LNCAP (cell line): ENCODE measurements at regions not wholly inside any gene's neighbourhood (a gene's known extent, or its start where the extent isn't known, plus 50 kb on each side); places are given as distances from the start of the nearest gene placed in this dataset.

Experiments used
- TF ChIP-seq, protein P1 (sequence below): fragments of 450-650 bp; IDR thresholded peaks from 2 replicates; pipeline ENCODE4 v1.5.1; 2017; ENCODE audit warnings: mild to moderate bottlenecking

- TF ChIP-seq, protein P1, sequence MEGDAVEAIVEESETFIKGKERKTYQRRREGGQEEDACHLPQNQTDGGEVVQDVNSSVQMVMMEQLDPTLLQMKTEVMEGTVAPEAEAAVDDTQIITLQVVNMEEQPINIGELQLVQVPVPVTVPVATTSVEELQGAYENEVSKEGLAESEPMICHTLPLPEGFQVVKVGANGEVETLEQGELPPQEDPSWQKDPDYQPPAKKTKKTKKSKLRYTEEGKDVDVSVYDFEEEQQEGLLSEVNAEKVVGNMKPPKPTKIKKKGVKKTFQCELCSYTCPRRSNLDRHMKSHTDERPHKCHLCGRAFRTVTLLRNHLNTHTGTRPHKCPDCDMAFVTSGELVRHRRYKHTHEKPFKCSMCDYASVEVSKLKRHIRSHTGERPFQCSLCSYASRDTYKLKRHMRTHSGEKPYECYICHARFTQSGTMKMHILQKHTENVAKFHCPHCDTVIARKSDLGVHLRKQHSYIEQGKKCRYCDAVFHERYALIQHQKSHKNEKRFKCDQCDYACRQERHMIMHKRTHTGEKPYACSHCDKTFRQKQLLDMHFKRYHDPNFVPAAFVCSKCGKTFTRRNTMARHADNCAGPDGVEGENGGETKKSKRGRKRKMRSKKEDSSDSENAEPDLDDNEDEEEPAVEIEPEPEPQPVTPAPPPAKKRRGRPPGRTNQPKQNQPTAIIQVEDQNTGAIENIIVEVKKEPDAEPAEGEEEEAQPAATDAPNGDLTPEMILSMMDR = no peak
Observed at GRCh38 chr13:50668691-50669271, 174.7 kb downstream of the DLEU7 start.

DNA sequence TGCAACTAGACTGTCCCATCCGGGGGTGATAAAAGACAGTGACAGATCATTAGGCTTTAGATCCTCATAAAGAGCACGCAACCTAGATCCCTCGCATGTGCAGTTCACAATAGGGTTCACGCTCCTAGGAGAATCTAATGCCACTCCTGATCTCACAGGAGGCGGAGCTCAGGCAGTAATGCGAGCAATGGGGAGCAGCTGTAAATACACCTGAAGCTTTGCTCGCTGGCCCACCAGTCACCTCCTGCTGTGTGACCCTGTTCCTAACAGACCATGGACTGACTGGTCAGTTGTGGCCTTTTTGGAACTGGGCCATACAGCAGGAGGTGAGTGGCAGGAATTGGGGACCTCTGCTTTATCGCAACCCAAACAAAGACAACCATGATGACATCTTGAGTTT lies 173.2 kb downstream of the DLEU7 start:
- TF ChIP-seq, protein P1 = no peak

DNA sequence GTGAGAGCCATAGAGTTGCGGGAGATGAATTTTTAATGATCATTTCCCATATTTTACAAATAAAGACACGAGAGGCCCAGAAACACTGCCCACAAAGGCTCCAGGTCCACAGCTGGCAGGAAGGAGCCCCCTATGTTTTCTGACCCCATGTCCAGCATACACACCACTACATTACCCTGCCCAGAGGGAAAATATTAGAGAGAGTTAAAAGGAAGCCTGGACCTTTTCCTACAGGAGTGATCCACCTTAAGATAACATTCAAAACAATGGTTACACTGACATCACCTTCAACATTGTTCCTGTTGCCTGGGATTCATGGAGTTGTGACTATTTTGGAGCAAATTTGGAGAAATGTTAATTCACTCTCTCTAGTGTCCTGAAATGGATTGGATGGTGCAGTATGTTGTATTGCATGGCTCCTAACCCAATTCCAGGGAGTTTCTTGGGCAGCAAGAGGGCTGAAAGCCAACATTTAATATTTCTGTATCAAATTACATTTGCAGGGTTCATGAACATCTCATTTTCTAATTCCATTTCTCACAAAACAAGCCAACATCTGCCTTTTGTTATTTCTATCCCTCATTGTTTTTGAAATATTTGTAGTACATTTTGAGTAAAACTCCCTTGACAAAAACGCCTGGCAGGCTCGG lies 172.5 kb downstream of the DLEU7 start:
- TF ChIP-seq, protein P1 = no peak

GRCh38 chr13:50671497-50671850 lies 172.0 kb downstream of the DLEU7 start:
- TF ChIP-seq, protein P1 = no peak

DNA sequence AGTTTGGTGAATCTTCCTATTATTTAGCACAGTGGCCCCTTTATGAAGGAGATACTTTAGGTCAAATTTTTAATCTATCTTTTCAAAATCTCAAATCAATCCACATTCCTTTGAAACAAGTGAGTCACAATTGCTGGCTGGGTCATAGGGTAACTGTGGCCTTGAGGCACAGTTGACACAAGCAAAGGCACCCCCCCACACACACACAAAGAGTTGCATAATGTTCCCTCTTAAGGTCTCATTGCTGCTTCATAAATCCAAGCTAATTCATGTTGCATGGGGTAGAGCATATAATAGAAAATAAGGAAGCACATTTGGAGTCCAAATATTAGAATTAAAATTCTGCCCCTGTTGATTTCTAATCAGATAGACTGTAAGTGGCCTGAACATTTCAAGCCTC lies 171.5 kb downstream of the DLEU7 start:
- TF ChIP-seq, protein P1 = no peak

DNA sequence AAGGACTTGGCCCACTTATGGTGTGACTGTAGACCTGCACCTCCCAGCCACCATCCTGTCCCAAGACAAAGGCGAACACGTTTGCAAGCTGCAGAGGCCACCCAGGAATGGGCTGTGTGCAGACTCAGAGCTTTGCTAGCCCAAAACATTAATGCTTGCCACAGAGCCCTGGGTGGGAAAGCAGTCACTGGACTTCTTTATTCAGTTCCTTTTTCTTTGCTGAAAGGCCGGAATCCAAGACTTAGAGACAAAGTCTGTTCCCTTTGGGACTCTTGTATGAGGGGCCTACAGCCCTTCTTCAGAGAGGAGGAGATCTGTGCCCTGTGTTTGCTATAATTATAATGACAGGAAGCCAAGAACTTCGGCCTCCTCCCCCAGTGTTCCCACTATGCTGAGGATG lies 167.8 kb downstream of the DLEU7 start:
- TF ChIP-seq, protein P1 = no peak

DNA sequence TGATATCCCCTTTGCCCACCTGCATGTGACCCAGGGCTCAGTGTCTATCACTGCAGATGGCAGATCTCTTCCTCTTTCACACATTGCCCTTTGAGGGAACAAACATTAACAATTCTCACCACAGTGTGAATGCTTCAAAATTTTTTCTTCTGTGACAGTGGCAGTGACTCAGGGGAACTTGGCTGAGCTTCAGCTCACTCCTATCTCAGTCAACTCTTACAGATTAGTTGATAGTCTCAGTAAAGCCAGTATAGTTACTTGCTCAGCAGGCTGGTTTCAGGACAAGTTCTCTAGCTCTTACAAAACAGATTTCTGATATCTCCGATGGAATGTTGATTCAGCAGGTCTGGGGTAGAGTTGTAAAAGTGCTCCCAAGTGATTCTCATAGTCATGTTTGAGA lies 166.9 kb downstream of the DLEU7 start:
- TF ChIP-seq, protein P1 = no peak

DNA sequence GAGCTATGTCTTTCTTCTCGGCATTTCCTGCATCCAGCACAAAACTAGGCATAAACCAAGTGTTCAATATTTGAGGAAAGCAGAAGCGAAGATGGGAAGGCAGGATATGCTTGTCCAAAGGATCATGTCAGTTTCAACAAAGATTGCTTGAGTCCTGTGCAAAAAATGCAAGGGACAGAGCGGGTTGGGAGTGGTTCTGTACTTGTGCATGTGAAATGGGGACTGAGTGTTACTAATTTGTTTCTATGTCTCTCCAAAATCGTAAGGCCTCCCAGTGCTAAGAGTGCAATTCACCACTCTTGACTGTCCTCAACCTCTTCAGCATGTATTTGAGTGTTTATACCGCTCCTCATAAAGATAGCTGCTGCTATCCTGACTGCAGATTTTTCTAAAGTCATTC lies 166.2 kb downstream of the DLEU7 start:
- TF ChIP-seq, protein P1 = no peak
